IPS-NIHi7 (cell line): ENCODE measurements at regions not wholly inside any gene's neighbourhood (a gene's known extent, or its start where the extent isn't known, plus 50 kb on each side); places are given as distances from the start of the nearest gene placed in this dataset.

Experiments used
- DNase-seq: peaks from one replicate; pipeline ENCODE4 v3.0.0; 2012; ENCODE audit warnings: mixed read lengths; ENCODE audit errors: extremely low spot score

DNA sequence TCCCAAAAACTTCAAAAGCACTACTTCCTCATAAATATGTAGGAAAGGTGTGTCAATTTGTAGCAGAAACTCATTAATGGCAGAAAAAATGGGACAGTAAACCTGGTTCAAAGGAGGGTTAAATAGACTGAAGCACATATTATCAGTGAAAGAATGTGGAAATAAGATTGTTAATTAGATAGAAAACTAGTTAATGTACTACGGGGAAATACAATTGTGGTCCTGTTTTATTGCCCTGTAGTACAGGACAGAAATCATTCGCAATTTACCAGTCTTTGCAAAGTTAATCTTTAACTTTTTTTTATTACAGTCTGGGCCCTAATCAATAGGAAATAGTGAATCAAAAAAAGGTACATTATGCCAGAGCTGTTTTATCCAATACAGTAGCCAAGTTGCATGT is 82.0 kb upstream of the PAK5 start:
- DNase-seq = no peak

DNA sequence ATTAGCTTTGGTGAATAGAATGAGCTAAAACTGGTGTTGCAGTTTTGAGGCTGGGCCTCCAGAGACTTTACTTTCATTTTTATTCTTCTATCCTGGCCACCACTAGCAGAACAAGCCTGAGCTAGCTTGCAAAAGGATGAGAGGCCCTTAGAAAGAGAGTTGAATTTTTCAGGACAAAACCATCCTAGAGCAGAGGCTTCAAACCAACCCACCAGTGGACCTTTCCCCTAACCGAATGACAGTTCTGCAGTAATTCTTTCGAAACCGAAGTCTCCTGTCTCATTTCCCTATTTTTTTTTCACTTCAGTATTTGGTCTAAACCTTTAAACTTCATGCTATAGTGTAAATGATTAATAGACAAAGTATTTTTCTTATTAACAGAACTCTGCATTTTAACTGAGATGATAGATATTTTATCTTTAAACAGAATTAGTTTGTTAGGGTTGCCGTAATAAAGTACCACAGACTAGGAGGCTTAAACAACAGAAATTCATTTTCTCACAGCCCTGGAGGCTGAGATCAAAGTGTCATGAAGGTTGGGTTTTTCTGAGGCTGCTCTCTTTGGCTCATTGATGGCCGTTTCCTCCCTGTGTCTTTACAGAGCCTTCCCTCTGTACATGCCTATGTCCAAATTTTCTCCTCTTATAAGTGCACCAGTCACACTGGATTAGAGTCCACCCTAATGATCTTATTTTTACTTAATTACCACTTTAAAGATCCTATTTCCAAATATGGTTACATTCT is 80.6 kb upstream of the PAK5 start:
- DNase-seq = no peak

DNA sequence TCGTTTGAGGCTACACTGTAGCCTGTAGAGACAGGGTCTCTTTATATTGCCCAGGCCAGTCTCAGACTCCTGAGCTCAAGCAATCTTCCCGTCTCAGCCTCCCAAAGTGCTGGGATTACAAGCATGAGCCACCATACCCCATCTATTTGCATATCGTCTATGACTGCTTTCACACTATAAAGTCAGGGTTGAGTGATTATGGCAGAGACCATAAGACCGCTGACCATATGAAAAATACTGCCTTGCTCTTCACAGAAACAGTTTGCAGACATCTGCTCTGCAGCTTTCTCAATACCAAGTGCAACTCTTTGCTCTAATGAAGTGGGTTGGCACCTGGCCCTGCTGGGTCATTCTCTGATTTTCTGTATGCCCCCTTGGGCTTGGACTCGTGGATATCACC is 79.5 kb upstream of the PAK5 start:
- DNase-seq = no peak

DNA sequence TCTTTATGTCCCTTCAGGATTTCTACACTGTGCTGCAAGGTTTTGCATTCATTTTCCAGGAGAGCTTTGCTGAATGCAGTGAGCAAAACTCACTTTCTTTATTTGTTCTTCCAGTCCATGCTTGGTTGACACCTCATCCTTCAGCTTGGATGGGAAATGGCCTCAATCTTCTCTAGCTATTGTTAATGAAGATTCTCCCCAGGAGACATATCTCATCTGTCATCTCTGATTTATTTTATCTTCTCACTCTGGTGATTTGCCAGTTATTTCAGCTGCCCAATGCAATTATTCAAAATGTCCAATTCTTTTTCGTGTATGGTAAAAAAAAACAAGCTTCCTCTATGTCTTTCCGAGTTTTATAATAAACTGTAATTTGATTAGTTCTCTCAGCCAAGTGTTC is 77.9 kb upstream of the PAK5 start:
- DNase-seq = no peak

DNA sequence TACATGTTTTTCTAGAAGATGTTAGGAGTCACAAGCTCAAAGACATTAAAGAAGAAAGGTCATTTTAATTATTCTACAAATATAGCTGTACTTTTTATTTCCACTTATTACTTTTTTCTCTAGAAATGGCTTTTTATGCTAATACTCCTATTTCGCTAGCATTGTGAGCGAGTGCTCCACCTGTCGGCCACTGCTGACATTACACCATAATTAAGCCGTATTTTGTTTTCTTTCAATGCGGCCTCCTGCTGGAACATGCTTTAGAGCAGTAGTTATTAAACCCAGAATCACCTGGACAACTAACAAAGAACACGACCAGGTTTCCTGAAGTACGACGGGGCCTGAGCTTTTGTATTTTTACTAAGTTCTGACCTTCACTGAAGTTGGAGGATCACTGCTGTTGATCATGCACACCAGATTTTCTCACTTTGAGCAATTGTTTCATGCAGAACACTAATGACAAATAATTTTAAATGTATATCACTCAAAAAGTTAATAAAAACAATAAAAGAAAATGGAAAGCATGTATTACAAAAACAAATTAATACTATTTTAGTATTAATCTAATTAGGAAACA is 74.1 kb upstream of the PAK5 start:
- DNase-seq = peak; percentile 41

DNA sequence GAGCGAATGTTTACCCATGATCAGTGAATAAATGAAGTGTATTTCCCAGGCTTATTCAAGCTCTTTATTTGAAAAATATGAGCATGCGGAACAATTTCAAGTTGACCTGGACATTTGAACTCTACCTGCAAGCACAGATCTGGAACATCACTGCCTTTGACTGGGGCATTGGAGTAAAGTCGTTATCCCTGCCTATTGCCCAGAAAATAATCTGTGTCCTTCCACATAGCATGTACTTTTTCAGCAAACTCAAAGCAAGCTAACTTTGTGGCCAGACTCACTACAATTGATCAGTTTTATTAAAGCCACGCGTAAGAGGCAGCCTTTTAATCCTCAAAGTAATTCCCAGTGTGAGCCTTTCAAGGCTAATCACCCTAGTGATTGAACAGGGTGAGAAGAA is 73.4 kb upstream of the PAK5 start:
- no peak for DNase-seq

DNA sequence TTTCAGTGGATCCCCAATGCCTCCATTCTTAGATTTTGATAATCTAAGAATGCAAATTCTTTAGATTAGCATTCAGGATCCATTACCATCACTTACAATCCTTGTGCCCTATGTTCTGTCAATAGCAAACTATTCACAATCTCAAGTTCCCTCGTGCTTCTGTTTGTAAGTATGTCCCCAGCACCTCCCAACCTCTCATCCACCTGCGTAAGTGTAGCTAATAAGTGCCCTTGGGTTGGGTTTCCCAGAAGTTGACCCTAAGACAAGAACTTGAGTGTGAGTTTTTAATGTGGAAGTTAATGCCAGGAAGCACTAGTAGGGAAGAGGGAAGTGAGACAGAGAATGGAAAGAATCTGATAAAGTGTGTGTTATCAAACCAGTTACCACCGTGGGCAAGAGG is 72.6 kb upstream of the PAK5 start:
- no peak for DNase-seq

DNA sequence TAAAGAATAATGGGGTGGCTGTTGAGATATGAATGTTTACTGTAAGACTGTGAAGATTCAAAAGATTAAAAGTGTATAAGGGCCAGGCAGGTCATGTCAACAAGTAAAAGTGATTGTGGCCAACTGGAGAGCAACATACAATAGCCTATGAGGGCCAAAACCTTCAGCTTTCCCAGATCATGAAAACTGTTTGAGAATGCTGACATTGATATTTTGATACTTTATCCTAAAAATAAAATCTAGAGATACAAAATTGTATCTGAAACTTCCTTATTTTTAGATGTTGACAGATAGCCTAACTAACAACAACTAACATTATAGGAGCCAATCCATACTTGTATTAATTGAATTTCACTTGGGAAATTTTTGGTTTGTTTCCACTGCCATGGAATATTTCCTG is 70.3 kb upstream of the PAK5 start:
- no peak for DNase-seq

DNA sequence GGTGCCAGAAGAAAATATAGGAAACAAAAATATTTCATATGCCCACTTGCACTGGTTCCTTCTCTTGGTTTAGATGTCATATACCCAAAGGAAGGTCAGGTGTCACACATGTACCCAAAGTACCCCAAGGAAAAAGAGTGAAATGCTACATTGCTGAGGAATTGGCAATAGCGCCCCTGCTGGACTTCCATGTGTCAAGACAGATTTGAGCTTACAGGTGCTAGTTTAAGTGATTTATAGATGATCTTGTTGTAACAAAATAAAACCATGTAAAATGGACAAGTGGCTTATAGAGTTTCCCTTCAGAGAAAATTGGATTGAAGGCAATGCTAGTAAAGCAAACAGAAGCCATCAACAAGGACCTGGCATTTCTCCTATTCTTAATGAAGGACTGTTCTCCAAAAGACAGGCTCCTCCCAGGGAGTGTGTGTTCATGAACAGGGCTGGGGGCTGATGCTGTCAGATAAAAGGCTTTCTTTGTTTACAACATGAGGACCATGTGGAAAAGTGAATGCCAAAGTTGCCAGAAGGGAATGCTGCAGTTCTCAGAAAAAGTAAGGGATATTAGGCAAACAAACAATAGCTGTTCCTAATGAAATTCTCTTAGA is 64.3 kb upstream of the PAK5 start:
- DNase-seq = peak; percentile 55

DNA sequence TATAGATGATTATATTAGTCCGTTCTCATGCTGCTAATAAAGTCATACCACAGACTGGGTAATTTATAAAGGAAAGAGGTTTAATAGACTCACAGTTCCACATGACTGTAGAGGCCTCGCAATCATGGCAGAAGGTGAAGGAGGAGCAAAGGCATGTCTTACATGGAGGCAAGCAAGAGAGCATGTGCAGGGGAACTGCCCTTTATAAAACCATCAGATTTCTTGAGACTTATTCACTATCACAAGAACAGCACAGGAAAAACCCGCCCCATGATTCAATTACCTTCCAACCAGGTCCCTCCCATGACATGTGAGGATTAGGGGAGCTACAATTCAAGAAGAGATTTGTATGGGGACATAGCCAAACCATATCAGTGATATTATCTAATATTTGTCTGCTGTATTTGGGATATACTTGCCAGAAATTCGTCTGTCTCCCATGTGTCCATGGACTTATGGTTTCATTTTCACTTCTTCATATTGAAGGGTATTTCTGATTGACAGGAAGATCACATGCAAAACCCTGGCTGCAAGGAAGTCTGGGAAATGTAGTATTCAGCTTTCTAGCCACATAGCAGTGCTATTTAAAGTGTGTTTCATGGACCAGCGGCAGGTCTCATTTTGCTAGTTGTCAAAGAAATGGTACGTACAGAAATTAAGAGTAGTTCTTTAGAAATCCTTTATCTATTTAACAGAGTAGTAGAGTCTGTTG is 50.5 kb upstream of the PAK5 start:
- no peak for DNase-seq
